Esophagus (tissue), 2 donors: ENCODE measurements at regions not wholly inside any gene's neighbourhood (a gene's known extent, or its start where the extent isn't known, plus 50 kb on each side); places are given as distances from the start of the nearest gene placed in this dataset.

Source experiments
- H3K27ac ChIP-seq, 2 donors: one replicate each; pipeline ENCODE4 v1.5.1; 2013; ENCODE audit warnings: low read depth in 2 of 2, mild to moderate bottlenecking in 2 of 2, inconsistent platforms in 1 of 2, low read length in 1 of 2, moderate library complexity in 1 of 2
- H3K27me3 ChIP-seq, 2 donors: one replicate each; pipeline ENCODE4 v1.6.1; 2013; ENCODE audit warnings: low read length in 2 of 2, control low read depth in 1 of 2, mild to moderate bottlenecking in 1 of 2; ENCODE audit not compliant: insufficient read depth in 2 of 2, control insufficient read depth in 1 of 2
- H3K36me3 ChIP-seq, 2 donors: one replicate each; pipeline ENCODE4 v1.6.1; 2013; ENCODE audit warnings: low read length in 1 of 2; ENCODE audit not compliant: control insufficient read depth in 2 of 2, insufficient read depth in 2 of 2
- H3K4me1 ChIP-seq, 2 donors: one replicate each; pipeline ENCODE4 v1.6.1; 2013; ENCODE audit warnings: low read length in 1 of 2; ENCODE audit not compliant: control insufficient read depth in 2 of 2, insufficient read depth in 2 of 2
- H3K4me3 ChIP-seq, 2 donors: one replicate each; pipeline ENCODE4 v1.5.1; 2013; ENCODE audit warnings: low read length in 2 of 2, mild to moderate bottlenecking in 2 of 2, low read depth in 1 of 2, moderate library complexity in 1 of 2
- H3K9me3 ChIP-seq, 2 donors: one replicate each; pipeline ENCODE4 v1.6.1; 2013; ENCODE audit warnings: mild to moderate bottlenecking in 2 of 2, low read depth in 1 of 2, low read length in 1 of 2, moderate library complexity in 1 of 2; ENCODE audit not compliant: control insufficient read depth in 2 of 2, insufficient read depth in 1 of 2
- WGBS, 2 donors: extraction: QIAGEN DNeasy Blood & Tissue Kit; methylation state at CpG; one replicate each; pipeline ENCODE4 v1.1.7; 2013; 5-methylcytosine and 5-hydroxymethylcytosine counted together
- donor health status: healthy with polysubstance abuse.
- donor health status: Bipolar disorder and iron deficiency.

- Histone ChIP-seq H3K9me3 (no peaks in the 10 kb centered on the region), H3K4me1 (no peaks in the 10 kb centered on the region), H3K27ac (no peak overlapping the region), H3K36me3 (no peaks in the 10 kb centered on the region), H3K27me3 (no peaks in the 10 kb centered on the region), H3K4me3 (no peak overlapping the region)
- 78 to 89% methylated on average over 1 of the region's 1 CpG for WGBS, 2 donors
Observed at GRCh38 chr16:55029509-55029908, 98.8 kb downstream of the IRX5 start.

GRCh38 chr16:55030944-55031343 is 100.3 kb downstream of the IRX5 start:
- no peaks in the 10 kb centered on the region for H3K4me1 ChIP-seq
- H3K9me3 ChIP-seq: no peaks in the 10 kb centered on the region
- WGBS, 2 donors: 62 to 66% methylated on average over 5 of the region's 5 CpGs
- H3K36me3 ChIP-seq: no peaks in the 10 kb centered on the region
- H3K27ac ChIP-seq: no peak overlapping the region
- no peaks in the 10 kb centered on the region for H3K27me3 ChIP-seq
- no peak overlapping the region for H3K4me3 ChIP-seq

GRCh38 chr16:55031481-55031880 is 100.8 kb downstream of the IRX5 start:
- Histone ChIP-seq H3K4me3 (no peak overlapping the region), H3K9me3 (no peaks in the 10 kb centered on the region), H3K27me3 (no peaks in the 10 kb centered on the region), H3K36me3 (no peaks in the 10 kb centered on the region), H3K27ac (no peak overlapping the region), H3K4me1 (no peaks in the 10 kb centered on the region)
- WGBS, 2 donors: 81% methylated on average over 6 of the region's 6 CpGs

- 83 to 84% methylated on average over 28 of the region's 28 CpGs for WGBS, 2 donors
- Histone ChIP-seq H3K4me3 (no peak overlapping the region), H3K27ac (no peak overlapping the region), H3K9me3 (no peaks in the 10 kb centered on the region), H3K4me1 (no peaks in the 10 kb centered on the region), H3K27me3 (no peaks in the 10 kb centered on the region), H3K36me3 (no peaks in the 10 kb centered on the region)
Observed at GRCh38 chr16:55033225-55034156, 102.8 kb downstream of the IRX5 start.

- no peaks in the 10 kb centered on the region for H3K9me3 ChIP-seq
- no peak overlapping the region for H3K4me3 ChIP-seq
- H3K4me1 ChIP-seq: no peaks in the 10 kb centered on the region
- H3K27ac ChIP-seq: no peak overlapping the region
- WGBS, 2 donors: 35 to 43% methylated on average over 9 of the region's 9 CpGs
- H3K36me3 ChIP-seq: no peaks in the 10 kb centered on the region
- no peaks in the 10 kb centered on the region for H3K27me3 ChIP-seq
Observed at GRCh38 chr16:55035029-55035428, 104.4 kb downstream of the IRX5 start.

GRCh38 chr16:55035956-55036355 is 105.3 kb downstream of the IRX5 start:
- Histone ChIP-seq H3K9me3 (no peaks in the 10 kb centered on the region), H3K36me3 (no peaks in the 10 kb centered on the region), H3K4me3 (no peak overlapping the region), H3K4me1 (no peaks in the 10 kb centered on the region), H3K27me3 (no peaks in the 10 kb centered on the region), H3K27ac (no peak overlapping the region)
- WGBS, 2 donors: 65 to 74% methylated on average over 4 of the region's 4 CpGs

- Histone ChIP-seq H3K27me3 (no peaks in the 10 kb centered on the region), H3K27ac (no peak overlapping the region), H3K4me1 (no peaks in the 10 kb centered on the region), H3K9me3 (no peaks in the 10 kb centered on the region), H3K36me3 (no peaks in the 10 kb centered on the region), H3K4me3 (no peak overlapping the region)
- 86 to 88% methylated on average over 14 of the region's 14 CpGs for WGBS, 2 donors
Observed at GRCh38 chr16:55036371-55036821, 105.7 kb downstream of the IRX5 start.

- H3K36me3 ChIP-seq: no peaks in the 10 kb centered on the region
- no peaks in the 10 kb centered on the region for H3K9me3 ChIP-seq
- WGBS, 2 donors: 73 to 85% methylated on average over 4 of the region's 4 CpGs
- H3K27me3 ChIP-seq: no peaks in the 10 kb centered on the region
- H3K27ac ChIP-seq: no peak overlapping the region
- no peaks in the 10 kb centered on the region for H3K4me1 ChIP-seq
- H3K4me3 ChIP-seq: no peak overlapping the region
Observed at GRCh38 chr16:55037046-55037445, 106.4 kb downstream of the IRX5 start.

GRCh38 chr16:55037966-55038365 is 107.3 kb downstream of the IRX5 start:
- Histone ChIP-seq H3K36me3 (no peaks in the 10 kb centered on the region), H3K4me3 (no peak overlapping the region), H3K4me1 (no peaks in the 10 kb centered on the region), H3K27ac (no peak overlapping the region), H3K27me3 (no peaks in the 10 kb centered on the region), H3K9me3 (no peaks in the 10 kb centered on the region)
- WGBS, 2 donors: 29 to 30% methylated on average over 5 of the region's 5 CpGs

- Histone ChIP-seq H3K27me3 (no peaks in the 10 kb centered on the region), H3K4me3 (no peak overlapping the region), H3K27ac (no peak overlapping the region), H3K4me1 (no peaks in the 10 kb centered on the region), H3K9me3 (no peaks in the 10 kb centered on the region), H3K36me3 (no peaks in the 10 kb centered on the region)
- 69 to 73% methylated on average over 6 of the region's 6 CpGs for WGBS, 2 donors
Observed at GRCh38 chr16:55039042-55039441, 108.4 kb downstream of the IRX5 start.
